Stomach smooth muscle (tissue), 2 donors: ENCODE measurements at regions not wholly inside any gene's neighbourhood (a gene's known extent, or its start where the extent isn't known, plus 50 kb on each side); places are given as distances from the start of the nearest gene placed in this dataset.
"Not testable (repeated sequence)": the region's sequence is repeated elsewhere in the genome, so short reads cannot be mapped to it uniquely, and the experiment has no call there.

Source experiments
- H3K27ac ChIP-seq: one replicate; pipeline ENCODE4 v1.7.0; 2013; ENCODE audit warnings: mild to moderate bottlenecking, low read length, inconsistent platforms
- H3K27me3 ChIP-seq, 2 donors: one replicate each; pipeline ENCODE4 v1.7.0; 2013; ENCODE audit warnings: low read length in 2 of 2; ENCODE audit not compliant: insufficient read depth in 2 of 2, control insufficient read depth in 1 of 2
- H3K36me3 ChIP-seq, 2 donors: one replicate each; pipeline ENCODE4 v1.7.0; 2013; ENCODE audit warnings: low read length in 2 of 2; ENCODE audit not compliant: control insufficient read depth in 2 of 2, insufficient read depth in 2 of 2
- H3K4me1 ChIP-seq: one replicate; pipeline ENCODE4 v1.7.0; 2013; ENCODE audit warnings: low read length; ENCODE audit not compliant: control insufficient read depth, insufficient read depth
- H3K4me3 ChIP-seq, 2 donors: one replicate each; pipeline ENCODE4 v1.7.0; 2013; ENCODE audit warnings: low read length in 2 of 2
- H3K9ac ChIP-seq, 2 donors: one replicate each; pipeline ENCODE4 v1.7.0; 2013; ENCODE audit warnings: low read length in 2 of 2, mild to moderate bottlenecking in 1 of 2
- H3K9me3 ChIP-seq, 2 donors: one replicate each; pipeline ENCODE4 v1.7.0; 2013; ENCODE audit warnings: low read length in 2 of 2; ENCODE audit not compliant: control insufficient read depth in 2 of 2
- donor health status: healthy.
- donor health status: Pancreatic carcinoma.

- H3K27me3 ChIP-seq = no peaks in the 10 kb centered on the region
- H3K9me3 ChIP-seq = no peaks in the 10 kb centered on the region
- no peak overlapping the region for H3K4me3 ChIP-seq
- H3K36me3 ChIP-seq = no peaks in the 10 kb centered on the region
- H3K4me1 ChIP-seq = no peaks in the 10 kb centered on the region
- H3K9ac ChIP-seq = no peak overlapping the region
- H3K27ac ChIP-seq = no peak overlapping the region
Observed at GRCh38 chr11:106551744-106552673, 466.3 kb downstream of the GUCY1A2 start.

- Histone ChIP-seq H3K9ac (no peak overlapping the region), H3K9me3 (no peaks in the 10 kb centered on the region), H3K4me3 (no peak overlapping the region), H3K27ac (no peak overlapping the region), H3K27me3 (no peaks in the 10 kb centered on the region), H3K4me1 (no peaks in the 10 kb centered on the region), H3K36me3 (no peaks in the 10 kb centered on the region)
Observed at GRCh38 chr11:106552694-106553203, 465.5 kb downstream of the GUCY1A2 start.

- no peaks in the 10 kb centered on the region for H3K36me3 ChIP-seq
- no peaks in the 10 kb centered on the region for H3K27me3 ChIP-seq
- no peak overlapping the region for H3K27ac ChIP-seq
- no peaks in the 10 kb centered on the region for H3K4me1 ChIP-seq
- no peaks in the 10 kb centered on the region for H3K9me3 ChIP-seq
- H3K4me3 ChIP-seq = no peak overlapping the region
- no peak overlapping the region for H3K9ac ChIP-seq
Observed at GRCh38 chr11:106553304-106553703, 465.0 kb downstream of the GUCY1A2 start.

- not testable (repeated sequence) for H3K27me3 ChIP-seq, H3K9me3 ChIP-seq, H3K36me3 ChIP-seq, H3K27ac ChIP-seq, H3K4me3 ChIP-seq, H3K9ac ChIP-seq, H3K4me1 ChIP-seq
Observed at GRCh38 chr11:106555566-106556250, 462.6 kb downstream of the GUCY1A2 start.

- Histone ChIP-seq H3K9ac (no peak overlapping the region), H3K9me3 (no peaks in the 10 kb centered on the region), H3K27ac (no peak overlapping the region), H3K4me1 (no peaks in the 10 kb centered on the region), H3K27me3 (no peaks in the 10 kb centered on the region), H3K36me3 (no peaks in the 10 kb centered on the region), H3K4me3 (no peak overlapping the region)
Observed at GRCh38 chr11:106565326-106565725, 452.9 kb downstream of the GUCY1A2 start.

- Histone ChIP-seq H3K9me3 (no peaks in the 10 kb centered on the region), H3K36me3 (no peaks in the 10 kb centered on the region)
Observed at GRCh38 chr11:106568632-106569031, 449.6 kb downstream of the GUCY1A2 start.

GRCh38 chr11:106577384-106577783, 440.9 kb downstream of the GUCY1A2 start:
- not testable (repeated sequence) for H3K4me1 ChIP-seq, H3K36me3 ChIP-seq, H3K27me3 ChIP-seq, H3K27ac ChIP-seq, H3K9ac ChIP-seq, H3K9me3 ChIP-seq, H3K4me3 ChIP-seq

More at GRCh38 chr11:106568632-106569031, 449.6 kb downstream of the GUCY1A2 start:
- H3K4me3 ChIP-seq = no peak overlapping the region
- H3K27ac ChIP-seq = no peak overlapping the region
- H3K4me1 ChIP-seq = no peaks in the 10 kb centered on the region
- H3K27me3 ChIP-seq = no peaks in the 10 kb centered on the region
- no peak overlapping the region for H3K9ac ChIP-seq

- Histone ChIP-seq H3K27me3 (no peaks in the 10 kb centered on the region), H3K9me3 (peaks cover 0 to 3% of the 10 kb centered on the region in 2 donors), H3K4me3 (no peak overlapping the region), H3K9ac (no peak overlapping the region), H3K36me3 (no peaks in the 10 kb centered on the region), H3K4me1 (no peaks in the 10 kb centered on the region), H3K27ac (no peak overlapping the region)
Observed at GRCh38 chr11:106581399-106581798, 436.9 kb downstream of the GUCY1A2 start.

- no peaks in the 10 kb centered on the region for H3K9me3 ChIP-seq
- H3K9ac ChIP-seq = no peak overlapping the region
- no peak overlapping the region for H3K4me3 ChIP-seq
- no peaks in the 10 kb centered on the region for H3K36me3 ChIP-seq
- no peaks in the 10 kb centered on the region for H3K4me1 ChIP-seq
- H3K27ac ChIP-seq = no peak overlapping the region
- no peaks in the 10 kb centered on the region for H3K27me3 ChIP-seq
Observed at GRCh38 chr11:106585061-106585460, 433.2 kb downstream of the GUCY1A2 start.

GRCh38 chr11:106594751-106595351, 423.4 kb downstream of the GUCY1A2 start:
- H3K4me3 ChIP-seq = no peak overlapping the region
- H3K27ac ChIP-seq = no peak overlapping the region
- H3K27me3 ChIP-seq = no peaks in the 10 kb centered on the region
- H3K9me3 ChIP-seq = no peaks in the 10 kb centered on the region
- H3K4me1 ChIP-seq = no peaks in the 10 kb centered on the region
- no peak overlapping the region for H3K9ac ChIP-seq
- no peaks in the 10 kb centered on the region for H3K36me3 ChIP-seq
